HG03457 (cell line): ENCODE measurements at regions not wholly inside any gene's neighbourhood (a gene's known extent, or its start where the extent isn't known, plus 50 kb on each side); places are given as distances from the start of the nearest gene placed in this dataset.
"Not testable (repeated sequence)": the region's sequence is repeated elsewhere in the genome, so short reads cannot be mapped to it uniquely, and the experiment has no call there.

Source experiments
- ATAC-seq: cut with Tn5 transposase; IDR thresholded peaks from one replicate; pipeline ENCODE4 v1.9.1; 2021; ENCODE audit warnings: moderate number of reproducible peaks; ENCODE audit not compliant: unreplicated experiment

DNA sequence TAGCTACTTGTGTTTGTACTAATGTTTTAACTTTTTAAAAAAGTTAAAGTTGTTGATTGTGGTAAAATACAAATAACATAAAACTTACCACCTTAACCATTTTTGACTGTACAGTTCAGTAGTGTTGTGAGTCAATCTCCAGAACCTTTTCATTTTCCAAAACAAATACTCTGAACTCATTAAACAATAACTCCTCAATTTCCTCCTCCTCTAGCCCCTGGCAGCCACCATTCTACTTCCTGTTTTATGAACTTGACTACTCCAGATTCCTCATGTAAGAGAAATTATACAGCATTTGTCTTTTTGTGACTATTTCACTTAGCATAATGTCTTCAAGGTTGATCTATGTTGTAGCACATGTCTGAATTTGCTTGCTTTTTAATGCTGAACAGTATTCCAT, 299.1 kb upstream of the AMIGO2 start:
- ATAC-seq: no peak

DNA sequence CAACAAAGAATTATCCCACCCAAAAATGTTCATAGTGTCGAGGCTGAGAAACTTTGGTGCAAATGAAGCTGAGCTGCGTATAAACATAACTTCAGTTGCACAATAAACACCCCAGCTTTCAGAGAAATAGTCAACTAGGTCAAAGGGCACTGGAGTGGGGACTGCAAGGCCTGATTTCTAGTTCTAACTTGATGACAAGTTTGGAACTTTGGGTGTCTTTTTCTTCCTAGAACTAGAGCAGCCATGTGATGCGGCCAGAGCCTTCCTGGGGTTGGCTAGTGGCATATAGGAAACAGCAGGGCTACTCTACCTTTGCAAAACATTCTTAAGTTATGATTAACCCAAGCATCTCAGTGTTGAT, 298.4 kb upstream of the AMIGO2 start:
- no peak for ATAC-seq

DNA sequence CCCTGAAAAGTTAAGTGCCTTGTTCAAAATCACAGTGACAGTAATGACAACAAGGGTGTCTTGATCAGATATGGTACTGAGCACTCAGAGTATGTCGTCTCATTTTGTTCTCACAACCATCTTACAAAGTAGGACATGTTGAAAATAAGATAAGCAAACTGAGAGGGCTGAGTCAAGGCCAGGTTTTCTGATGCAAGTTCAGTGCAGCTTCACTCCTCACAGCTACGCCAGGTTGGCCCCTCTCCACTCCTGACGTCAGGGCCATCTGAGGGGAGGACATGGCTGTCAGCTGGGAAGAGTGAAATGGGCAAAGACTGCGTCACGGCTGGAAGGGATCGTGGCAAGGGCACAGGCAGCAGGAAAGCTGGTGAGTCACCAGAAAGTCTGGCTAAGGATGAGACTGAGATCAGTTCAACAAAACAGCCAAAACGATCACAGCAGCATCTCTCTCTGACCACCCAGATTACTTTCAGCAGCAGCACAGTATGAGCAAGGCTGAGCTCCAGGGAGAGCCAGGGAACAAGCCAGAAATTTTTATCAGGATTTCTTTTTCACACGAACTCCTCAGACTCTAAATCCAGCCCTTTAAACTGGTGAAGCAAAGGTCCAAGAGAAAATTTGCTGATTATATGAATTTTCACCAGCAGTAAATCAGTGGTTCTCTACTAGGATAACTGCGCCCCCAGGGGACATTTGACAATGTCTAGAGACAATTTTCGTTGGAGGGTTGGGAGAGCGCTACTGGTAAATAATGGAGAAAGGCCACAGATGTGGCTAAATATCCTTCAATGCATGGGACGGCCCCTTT, 297.9 kb upstream of the AMIGO2 start:
- no peak for ATAC-seq

DNA sequence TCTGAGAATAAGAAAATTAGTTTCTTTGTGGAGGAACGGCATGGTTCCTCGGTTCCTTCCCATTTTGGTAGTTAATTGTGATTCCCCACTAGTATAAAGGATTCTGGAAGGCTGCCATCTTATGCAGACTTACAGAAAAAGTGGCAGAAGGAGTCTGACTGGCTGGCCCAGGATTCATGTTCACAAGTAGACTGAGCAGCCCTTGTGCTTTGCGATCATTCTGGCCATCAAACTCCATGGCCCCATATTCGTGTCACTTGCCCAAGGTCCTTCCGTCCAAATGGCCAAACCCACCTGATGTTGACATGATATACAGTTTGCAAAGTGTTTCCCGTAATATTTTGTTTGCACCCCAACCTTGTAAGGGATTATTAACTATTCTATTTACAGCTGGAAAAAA, 297.2 kb upstream of the AMIGO2 start:
- no peak for ATAC-seq

DNA sequence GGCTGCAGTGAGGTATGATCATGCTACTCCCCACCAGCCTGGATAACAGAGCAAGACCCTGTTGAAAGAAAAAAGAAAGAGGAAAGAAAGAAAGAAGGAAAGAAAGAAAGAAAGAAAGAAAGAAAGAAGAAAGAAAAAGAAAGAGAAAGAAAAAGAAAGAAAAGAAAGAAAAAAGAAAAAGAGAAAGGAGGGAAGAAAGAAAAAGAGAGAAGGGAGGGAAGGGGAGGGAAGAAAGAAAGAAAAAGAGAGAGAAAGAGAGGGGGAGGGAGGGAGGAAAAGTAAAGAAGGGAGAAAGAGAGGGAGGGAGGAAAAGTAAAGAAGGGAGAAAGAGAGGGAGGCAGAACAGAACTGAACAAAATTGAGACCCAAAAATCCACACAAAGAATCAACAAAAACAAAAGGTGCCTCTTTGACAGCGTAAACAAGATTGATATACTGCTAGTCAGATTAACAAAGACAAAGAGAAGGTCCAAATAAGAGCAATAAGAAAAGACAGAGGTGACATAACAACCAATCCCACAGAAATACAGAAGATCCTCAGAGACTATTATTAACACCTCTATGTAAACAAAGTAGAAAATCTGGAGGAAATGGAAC, 293.9 kb upstream of the AMIGO2 start:
- ATAC-seq: no peak

DNA sequence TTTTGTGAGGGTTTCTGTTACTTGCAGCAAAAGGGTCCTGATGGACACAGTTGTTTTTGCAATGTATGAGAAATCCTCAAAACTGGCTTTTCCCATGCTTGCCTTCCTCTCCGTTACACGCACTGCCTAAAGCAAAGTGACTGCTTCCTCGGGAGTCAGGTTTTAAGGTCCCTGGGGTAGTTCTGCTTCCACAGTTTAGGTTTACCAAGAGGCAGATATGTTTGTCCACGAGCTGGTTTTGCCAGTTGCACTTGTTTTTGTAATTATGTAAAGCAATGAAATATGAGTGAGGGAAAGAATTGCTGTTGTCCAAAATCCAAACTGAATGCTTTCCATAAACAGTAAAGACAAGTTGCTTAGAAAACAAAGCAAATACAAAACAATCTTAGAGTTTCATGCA, 290.7 kb upstream of the AMIGO2 start:
- ATAC-seq: no peak

DNA sequence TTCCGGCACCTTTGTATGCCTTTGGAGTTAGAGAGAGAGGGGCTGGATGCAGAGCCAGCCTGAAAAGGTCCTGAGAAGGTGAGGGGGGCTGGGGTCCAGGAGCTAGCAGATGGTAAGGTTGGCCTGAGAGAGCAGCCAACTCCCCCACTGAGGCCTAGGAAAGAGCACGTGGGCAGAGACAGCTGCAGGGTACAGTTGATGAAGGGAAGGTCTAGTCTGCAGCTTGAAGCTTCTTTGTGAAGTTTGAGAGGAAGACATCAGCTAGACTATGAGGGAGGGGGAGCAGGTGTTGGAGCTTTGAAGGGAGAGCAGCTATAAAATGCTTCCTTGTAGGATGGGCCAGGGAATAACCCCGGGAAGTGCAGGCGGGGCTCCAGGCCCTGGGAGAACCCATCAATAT, 289.3 kb upstream of the AMIGO2 start:
- ATAC-seq: no peak

DNA sequence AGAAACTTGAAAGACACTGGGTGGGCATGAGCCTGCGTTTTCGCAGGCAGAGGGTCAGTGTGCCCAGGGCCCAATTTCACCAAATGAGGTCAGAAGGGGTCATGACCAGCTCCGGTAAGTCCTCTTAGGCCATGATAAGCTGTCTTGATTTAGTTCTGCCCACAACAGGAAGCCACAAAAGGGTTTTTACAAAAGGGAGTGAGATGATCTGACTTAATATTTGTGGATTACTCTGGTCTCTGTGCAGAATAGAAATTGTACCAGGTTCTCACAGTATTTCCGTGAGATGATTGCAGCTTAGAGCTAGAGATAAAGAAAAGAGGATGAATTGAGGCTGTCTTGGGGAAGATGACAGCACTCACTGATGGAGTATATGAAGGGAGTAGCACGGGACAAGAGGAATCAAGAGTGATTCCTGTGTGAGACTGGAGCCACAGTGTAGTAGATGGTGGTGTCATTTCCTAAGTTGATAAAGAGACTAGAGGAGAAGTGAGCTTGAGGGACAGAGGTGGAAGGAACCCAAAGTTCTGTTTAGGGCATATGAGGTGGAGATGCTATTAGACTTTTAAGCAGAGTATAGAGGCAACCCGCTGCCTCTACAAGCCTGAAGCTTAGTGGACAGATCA, 288.3 kb upstream of the AMIGO2 start:
- no peak for ATAC-seq

DNA sequence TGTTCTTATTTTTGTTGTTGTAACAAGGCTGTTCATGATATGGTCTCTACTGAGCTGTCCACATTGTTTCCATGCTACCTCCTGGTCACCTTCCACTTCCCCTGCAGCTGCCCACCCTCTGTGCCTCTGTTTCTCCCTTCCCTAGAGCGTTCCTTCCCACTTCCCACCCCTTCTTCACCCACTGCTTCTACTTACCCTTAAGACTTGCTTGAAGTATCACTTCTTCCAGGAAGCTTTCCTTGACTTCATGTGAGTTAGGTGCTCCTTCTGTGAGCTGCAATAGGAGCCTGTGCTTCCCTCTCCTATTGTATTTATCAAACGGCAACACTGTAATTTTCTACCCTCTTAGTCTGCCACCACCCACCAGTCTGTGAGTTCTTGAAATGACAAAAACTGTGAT, 286.8 kb upstream of the AMIGO2 start:
- no peak for ATAC-seq

DNA sequence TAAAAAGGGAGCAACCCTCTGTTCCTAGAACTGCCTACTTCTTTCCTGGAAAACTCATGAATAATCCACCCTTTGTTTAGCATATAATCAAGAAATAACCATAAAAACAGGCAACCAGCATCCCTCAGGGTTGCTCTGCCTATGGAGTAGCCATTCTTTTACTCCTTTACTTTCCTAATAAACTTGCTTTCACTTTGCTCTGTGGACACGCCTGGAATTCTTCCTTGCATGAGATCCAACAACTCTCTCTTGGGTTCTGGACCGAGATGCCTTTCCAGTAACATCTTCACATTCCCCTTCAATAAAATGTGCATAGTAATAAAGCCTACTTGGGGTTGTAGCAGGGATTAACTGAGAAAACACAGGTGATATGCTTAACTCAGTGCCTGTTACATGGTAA, 286.4 kb upstream of the AMIGO2 start:
- ATAC-seq: no peak

DNA sequence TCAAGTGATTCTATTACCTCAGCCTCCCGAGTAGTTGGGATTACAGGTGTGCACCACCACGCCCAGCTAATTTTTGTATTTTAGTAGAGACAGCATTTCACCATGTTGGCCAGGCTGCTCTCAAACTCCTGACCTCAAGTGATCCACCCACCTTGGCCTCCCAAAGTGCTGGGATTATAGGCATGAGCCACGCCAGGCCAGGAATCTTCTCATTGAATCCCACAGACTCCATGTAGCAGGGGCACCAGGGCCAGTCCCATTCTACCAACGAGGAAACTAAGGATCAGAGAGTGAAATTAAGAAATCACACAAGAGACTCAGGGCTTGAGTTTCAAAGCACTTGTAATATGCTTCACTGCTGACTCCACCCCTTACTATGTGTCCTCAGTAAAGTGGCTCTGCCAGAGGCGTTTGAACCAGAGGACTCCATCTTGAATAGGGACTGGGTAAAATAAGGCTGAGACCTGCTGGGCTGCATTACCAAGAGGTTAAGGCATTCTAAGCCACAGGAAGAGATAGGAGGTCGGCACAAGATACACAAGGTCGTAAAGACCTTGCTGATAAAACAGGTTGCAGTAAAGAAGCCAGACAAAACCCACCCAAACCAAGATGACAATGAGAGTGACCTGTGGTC, 285.8 kb upstream of the AMIGO2 start:
- ATAC-seq: not testable (repeated sequence)

DNA sequence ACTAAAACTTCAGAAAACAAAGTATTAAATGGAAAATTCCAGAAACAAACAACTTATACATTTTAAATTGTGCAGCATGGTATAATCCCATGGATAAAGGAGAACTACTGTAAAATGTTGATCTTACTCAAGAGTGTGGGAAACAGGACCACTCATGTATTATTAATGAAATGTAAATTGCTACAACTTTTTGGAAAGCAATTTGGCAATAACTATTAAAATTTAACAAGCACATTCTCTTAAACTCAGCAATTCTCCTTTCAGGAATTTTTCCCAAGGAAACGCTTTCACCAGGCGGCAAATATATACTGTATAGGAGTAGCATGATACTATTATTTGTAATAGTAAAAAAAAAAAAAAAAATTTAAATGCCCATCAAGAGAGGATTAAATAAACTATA, 284.5 kb upstream of the AMIGO2 start:
- ATAC-seq: no peak

DNA sequence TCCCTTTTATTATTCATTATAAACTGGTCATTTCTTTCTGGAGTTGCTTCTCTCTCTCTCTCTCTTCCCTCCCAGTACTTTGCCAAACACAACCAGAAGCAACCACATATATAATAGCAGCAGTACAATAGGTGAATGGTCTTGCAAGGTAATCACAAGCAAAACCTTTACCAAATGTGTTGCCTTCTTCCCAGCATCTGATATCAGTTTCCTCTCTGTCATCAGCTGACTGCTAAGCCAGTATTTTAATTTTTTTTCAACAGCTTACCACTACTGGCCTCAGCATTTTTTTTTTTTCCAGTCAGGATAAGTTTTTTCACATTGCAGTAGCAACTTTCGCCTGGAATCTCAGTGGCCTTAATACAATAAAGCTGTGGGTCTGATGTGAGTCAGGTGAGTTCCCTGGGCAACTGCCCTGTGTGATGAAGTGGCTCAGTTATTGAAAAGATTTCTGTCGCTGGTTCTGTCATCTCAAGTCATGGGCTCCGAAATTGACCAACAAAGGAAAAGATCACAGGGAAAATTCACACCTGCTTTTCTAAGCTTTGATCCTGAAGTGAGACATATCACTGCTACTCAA, 282.5 kb upstream of the AMIGO2 start:
- no peak for ATAC-seq

DNA sequence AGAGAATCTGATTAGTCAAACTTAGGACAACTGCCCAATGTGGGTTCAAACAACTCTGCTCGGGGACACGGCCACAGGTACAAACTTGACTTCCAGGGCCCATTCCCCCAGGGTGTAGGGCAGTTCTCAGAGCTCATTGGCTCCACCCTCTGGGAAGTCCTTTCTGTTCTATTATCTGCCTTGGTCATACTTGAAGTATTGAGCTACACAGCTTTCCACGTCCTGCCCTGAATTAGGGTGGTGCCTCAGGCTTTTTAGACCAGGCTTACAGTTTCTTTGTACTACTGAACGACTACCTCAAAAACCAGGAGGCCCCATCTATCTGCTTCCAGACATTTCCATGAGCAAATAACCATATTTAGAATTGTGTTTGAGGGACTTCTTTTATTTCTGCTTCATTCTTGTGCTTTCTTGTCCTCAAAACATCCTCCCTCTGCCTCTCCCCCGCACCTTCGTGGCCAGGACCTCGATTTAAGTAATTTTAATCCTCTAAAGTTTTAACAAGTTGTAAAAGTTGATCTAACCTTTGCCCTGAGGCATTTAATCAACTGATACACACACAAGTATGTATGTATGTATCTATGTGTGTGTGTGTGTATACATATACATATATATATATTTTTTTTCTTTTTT, 281.7 kb upstream of the AMIGO2 start:
- no peak for ATAC-seq

DNA sequence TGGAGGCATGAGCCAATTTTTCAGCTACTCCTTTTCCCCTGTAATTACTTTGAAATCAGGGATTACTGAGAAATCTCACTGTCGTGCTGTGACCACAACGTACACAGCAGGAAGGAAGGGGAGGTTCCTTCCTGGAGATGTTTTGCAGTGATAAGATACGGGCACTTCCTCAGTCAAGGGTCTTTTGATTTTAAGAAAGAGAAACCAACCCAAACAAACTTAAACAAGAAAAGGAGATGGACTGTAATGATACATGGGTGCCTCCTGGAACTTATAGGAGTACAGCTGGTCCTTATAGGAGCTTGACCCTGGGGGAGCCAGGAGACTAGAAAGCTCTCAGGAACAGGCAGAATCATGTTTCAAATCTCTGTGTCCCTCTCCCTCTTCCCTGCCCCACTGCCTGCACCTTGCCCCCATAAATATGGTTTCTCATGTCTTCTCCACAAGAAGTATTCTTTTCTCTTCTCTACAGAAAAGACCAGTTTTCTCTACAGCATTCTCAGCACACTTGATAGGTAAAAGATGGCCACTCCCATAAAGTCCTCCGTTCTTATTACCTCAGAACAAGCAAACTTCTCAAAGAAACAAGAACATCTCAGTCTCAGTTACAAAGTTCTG, 281.1 kb upstream of the AMIGO2 start:
- no peak for ATAC-seq

DNA sequence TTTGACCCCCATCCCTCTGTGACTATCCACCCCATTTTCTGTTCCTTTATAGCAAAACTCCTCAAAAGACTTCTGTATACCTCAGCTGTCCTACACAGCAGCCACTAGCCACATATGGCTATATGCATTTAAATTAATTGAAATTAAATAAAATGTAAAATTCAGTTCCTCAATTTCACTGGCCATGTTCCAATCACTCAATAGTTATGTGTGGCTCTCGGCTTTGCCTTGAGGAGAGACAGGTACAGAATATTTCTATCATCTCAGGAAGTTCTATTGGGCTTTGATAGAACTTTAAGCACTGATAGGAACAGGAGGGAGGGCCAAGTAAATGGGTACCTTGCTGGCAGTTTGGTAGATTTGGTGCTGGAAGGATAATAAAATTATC, 280.3 kb upstream of the AMIGO2 start:
- ATAC-seq: no peak

DNA sequence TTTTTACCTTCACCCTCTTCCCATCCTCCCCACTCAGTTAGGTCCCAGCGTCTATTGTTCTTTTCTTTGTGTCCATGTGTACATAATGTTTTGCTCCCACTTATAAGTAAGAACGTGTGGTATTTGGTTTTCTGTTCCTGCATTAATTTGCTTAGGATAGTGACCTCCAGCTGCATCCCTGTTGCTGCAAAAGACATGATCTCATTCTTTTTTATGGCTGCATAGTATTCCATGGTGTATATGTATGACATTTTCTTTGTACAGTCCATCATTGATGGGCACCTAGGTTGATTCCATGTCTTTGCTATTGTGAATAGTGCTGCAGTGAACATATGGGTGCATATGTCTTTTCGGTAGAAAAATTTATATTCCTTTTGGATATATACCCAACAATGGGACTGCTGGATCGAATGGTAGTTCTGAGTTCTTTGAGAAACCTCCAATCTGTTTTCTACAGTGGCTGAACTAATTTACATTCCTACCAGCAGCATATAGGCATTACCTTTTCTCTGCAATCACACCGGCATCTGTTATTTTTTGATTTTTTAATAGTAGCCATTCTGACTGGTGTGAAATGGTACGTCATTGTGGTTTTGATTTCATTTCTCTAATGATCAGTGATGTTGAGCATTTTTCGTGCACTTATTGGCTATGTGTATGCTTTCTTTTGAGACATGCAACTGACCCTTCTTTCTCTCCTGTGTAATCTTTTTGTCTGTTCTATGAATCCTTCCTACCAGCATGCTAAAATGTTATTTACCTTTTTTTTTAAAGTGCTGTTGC, 279.7 kb upstream of the AMIGO2 start:
- ATAC-seq: no peak

DNA sequence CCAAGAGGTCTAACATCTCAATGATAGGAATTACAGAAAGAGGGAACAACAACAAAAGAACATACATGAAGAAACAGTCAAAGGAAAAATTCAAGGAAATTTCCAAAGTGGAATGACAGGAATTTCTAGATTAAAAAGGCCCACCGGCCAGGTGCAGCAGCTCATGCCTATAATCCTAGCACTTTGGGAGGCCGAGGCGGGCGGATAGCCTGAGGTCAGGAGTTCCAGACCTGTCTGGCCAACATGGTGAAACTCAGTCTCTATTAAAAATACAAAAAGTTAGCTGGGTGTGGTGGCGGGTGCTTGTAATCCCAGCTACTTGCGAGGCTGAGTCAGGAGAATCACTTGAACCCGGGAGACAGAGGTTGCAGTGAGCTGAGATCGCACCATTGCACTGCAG, 277.2 kb upstream of the AMIGO2 start:
- ATAC-seq: not testable (repeated sequence)

DNA sequence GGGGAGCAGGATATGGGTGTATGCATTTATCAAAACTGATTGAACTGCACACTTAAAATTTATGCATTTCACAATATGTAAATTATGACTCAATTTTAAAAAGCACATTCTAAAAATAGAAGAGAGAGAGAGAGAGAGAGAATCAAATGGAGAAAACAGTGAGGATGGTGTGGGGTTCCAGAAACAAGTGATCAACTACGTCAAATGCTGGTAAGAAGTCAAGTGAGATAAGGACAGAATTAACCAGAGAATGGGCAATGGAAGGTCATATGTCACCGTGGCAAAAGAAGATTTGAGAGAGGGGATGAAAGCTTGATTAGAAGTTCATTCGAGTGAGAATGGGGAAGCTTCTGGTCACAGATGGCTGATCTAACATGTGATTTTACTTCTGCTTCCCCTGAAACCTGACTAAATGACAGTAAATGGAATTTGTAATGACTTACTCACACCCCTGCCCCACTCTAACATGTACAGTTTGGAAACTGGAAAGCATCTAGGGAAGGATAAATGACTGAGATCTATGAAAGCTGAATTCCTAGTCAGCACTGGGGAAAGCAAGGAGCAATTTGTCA, 276.5 kb upstream of the AMIGO2 start:
- ATAC-seq: no peak

DNA sequence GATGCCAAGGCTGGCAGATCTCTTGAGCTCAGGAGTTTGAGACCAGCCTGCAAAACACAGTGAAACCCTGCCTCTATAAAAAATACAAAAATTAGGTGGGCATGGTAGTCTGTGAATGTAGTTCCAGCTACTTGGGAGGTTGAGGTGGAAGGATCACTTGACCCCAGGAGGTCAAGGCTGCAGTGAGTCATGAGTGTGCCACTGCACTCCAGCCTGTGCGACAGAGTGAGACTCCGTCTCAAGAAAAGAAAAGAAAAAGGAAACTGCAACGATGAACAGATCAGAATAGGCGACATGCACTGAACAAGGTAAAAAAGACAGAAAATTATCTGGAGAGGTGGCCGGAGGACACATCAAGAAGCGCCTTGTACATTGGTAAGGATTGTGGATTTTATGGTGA, 273.7 kb upstream of the AMIGO2 start:
- ATAC-seq: no peak
